Epithelial cell of proximal tubule (primary cell): ENCODE measurements at regions not wholly inside any gene's neighbourhood (a gene's known extent, or its start where the extent isn't known, plus 50 kb on each side); places are given as distances from the start of the nearest gene placed in this dataset.

Experiments
- DNase-seq: peaks from one replicate; pipeline ENCODE4 v3.0.0-alpha.2; 2011; ENCODE audit warnings: low read depth
- H3K4me3 ChIP-seq: 2 replicates; pipeline ENCODE4 v1.5.1; 2011; ENCODE audit warnings: low read depth, mild to moderate bottlenecking, low read length
- TF ChIP-seq, protein P1 (sequence below): conservative IDR thresholded peaks from 2 replicates; pipeline ENCODE4 v1.5.1; 2012; ENCODE audit warnings: low read depth, mild to moderate bottlenecking, low read length

DNA sequence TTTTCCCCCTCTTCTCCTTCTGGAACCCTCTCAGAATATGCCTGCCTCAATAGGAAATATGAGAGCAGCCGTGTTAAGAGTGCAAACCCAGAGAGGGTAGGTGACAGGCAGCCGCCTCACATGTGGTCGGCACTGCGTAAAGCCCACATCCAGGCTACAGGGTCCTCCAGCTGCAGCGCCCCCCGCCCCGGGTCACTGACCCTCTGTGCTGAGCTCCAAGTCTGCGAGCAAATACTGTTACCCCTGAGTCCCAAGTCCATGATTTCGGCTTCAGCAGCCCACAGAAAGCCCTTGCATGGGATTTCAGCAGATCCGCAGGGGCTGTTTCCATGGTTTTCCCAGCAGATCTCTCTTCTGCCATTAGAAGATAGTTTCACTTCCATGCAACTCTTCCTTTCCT, 186.9 kb upstream of the IRS2 start:
- no peak for DNase-seq
- no peak overlapping the region for H3K4me3 ChIP-seq
- TF ChIP-seq, protein P1, sequence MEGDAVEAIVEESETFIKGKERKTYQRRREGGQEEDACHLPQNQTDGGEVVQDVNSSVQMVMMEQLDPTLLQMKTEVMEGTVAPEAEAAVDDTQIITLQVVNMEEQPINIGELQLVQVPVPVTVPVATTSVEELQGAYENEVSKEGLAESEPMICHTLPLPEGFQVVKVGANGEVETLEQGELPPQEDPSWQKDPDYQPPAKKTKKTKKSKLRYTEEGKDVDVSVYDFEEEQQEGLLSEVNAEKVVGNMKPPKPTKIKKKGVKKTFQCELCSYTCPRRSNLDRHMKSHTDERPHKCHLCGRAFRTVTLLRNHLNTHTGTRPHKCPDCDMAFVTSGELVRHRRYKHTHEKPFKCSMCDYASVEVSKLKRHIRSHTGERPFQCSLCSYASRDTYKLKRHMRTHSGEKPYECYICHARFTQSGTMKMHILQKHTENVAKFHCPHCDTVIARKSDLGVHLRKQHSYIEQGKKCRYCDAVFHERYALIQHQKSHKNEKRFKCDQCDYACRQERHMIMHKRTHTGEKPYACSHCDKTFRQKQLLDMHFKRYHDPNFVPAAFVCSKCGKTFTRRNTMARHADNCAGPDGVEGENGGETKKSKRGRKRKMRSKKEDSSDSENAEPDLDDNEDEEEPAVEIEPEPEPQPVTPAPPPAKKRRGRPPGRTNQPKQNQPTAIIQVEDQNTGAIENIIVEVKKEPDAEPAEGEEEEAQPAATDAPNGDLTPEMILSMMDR: no peak

DNA sequence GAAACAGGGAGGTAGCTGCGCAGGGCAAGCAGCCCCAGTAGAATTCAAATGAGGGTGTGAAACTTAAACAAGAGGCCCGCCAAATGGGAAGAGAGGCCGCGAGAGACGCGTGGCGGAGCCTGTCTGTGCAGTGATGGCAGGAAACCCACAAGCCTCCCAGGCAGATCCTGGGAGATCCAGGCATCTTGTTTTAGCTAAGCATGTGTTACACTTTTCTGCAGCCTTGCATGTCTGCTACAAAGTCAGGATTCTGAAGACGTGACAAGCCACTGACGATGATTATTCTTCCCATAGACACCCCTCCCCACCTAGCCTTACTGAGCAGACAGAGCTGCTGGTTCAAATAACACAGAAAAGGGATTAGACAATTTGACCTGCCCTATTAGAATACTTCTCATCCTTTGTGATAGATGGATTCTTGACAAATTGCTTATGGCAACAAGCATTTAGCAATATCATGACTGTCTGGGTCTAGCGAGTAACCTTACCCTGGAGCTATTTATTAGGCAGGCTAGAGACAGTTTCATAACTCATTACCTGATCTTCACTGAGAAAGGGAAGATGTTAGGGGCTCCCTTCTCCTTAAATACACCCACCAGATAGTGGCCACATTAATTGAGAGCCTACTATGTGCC, 185.2 kb upstream of the IRS2 start:
- no peak overlapping the region for H3K4me3 ChIP-seq
- no peak for DNase-seq
- TF ChIP-seq, protein P1: no peak

DNA sequence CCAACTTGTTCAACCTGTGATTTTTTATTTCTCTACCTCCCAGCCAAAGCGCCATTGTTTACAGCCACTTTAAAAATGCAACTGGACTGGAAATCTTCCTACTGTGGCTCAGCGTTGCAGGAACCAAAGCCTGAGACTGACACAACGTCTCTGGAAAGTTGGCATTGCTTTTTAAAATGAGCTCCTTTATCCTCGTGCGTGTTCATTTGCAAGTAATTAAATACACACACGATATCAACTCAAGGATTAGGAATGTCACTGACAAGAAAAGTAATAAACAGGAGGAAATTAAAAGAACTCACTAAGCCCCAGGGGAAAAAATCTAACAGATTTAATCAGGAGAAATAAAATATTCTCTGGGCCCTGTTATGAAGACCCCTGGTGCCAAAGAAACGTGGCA, 184.6 kb upstream of the IRS2 start:
- no peak for DNase-seq
- no peak overlapping the region for H3K4me3 ChIP-seq
- TF ChIP-seq, protein P1: no peak

DNA sequence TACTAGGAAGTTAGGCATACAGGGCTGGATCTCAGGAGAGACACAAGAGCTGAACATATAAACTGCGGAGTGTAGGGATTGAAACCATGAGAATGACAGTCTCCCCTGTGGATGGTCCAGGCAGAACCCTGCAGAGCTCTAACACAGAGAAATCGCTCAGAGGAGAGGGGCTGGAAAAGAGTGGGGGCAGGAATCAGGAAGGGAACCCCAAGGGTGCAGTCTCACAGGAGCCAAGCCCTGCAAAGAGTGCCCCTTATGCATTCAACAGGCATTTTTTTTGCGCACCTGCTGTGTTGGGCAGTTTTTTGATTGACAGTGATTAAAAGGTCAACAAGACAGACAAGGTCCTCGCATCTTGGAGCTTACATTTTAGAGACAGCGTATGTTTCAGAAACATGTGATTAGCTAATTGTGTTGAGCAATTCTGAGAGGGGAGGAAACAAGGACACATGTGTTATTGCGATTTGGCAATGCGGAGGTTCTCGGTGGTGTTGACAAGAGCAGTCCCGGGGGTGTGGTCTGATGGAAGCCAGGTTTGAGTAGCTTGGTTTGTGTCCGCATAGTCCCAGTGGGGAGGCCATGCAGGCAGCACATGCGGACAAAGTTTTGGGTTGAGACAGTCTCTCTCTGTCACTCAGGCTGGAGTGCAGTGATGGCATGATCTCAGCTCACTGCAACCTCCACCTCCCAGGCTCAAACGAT, 182.6 kb upstream of the IRS2 start:
- TF ChIP-seq, protein P1: no peak
- no peak overlapping the region for H3K4me3 ChIP-seq
- DNase-seq: no peak

DNA sequence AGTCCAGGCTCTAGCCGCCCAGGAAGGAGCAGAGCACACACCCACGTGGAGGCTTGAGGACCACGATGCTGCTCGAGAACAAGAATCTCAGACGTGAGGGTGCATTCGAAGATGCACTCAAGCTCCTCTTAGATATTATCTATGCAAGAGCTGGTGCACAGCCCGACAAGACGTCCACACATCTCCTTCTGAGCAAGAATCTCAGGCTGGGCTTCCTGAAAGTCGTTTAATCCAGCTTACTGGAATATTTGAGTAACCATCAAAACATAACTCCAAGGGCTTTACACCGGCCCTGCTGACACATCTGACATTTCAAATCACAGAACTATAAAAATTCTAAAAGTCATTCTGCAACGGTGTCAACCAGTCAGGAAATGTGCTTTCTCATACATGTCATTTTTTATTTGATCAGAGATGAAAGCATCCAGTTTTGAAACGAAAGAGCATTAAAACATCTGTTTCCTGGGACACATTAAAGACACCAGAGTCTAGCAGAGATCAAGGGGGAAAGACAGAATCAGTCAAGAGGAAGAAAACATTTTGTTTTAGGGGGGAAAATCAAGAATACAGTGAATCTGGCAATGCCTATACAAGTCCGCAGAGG, 177.7 kb upstream of the IRS2 start:
- DNase-seq: no peak
- H3K4me3 ChIP-seq: no peak overlapping the region
- TF ChIP-seq, protein P1: no peak

DNA sequence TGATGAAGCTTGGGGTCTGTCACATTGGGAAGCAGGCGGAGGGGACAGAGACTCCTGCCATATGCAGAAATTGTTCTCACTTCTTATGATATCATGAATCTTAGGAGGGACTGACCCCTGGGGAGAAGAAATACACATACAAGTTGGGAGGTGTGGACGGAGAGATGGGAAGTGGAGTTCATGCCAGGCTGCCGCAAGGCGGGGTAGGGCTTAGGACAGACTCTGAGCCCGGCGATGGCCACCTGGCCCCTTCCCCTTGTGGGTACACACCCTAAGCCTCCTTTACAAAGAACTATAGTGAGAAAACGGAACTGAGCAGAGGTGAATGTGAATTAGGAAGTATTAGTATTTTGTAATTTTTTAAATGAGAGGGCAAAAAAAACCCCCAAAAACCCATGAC, 177.0 kb upstream of the IRS2 start:
- no peak for DNase-seq
- no peak overlapping the region for H3K4me3 ChIP-seq
- TF ChIP-seq, protein P1: no peak

DNA sequence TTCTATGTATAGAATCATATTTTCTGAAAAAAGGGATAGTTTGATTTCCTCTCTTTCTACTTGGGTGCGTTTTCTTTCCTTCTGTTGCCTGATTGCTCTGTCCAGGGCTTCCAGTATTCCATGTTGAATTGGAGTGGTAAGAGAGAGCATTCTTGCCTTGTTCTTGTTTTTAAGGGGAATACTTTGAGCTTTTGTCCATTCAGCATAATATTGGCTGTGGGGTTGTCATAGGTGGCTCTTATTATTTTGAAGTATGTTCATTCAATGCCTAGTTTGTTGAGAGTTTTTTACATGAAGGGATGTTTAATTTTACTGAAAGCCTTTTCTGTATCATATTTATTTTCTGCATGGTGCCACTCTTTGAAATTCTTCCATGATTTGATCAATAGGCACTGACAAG, 173.5 kb upstream of the IRS2 start:
- no peak overlapping the region for H3K4me3 ChIP-seq
- no peak for DNase-seq
- TF ChIP-seq, protein P1: no peak
